Ovary (tissue), 7 donors: ENCODE measurements at regions not wholly inside any gene's neighbourhood (a gene's known extent, or its start where the extent isn't known, plus 50 kb on each side); places are given as distances from the start of the nearest gene placed in this dataset.

Experiments used
- DNase-seq, 5 donors: peaks; one replicate each; pipeline ENCODE4 v3.0.0-alpha.2; 2019 to 2020
- H3K27ac ChIP-seq, 2 donors: fragments of 200-600 bp; one replicate each; pipeline versions ENCODE4 v1.5.1 to v1.8.0; 2019 to 2022
- H3K27me3 ChIP-seq: fragments of 200-600 bp; one replicate; pipeline ENCODE4 v1.8.0; 2022
- H3K36me3 ChIP-seq: fragments of 200-600 bp; sonication (generic); one replicate; pipeline ENCODE4 v1.5.1; 2019
- H3K4me1 ChIP-seq: one replicate; pipeline ENCODE4 v1.8.1; 2013; ENCODE audit warnings: mild to moderate bottlenecking, moderate library complexity; ENCODE audit not compliant: insufficient read depth
- H3K4me3 ChIP-seq: fragments of 200-600 bp; sonication (generic); one replicate; pipeline ENCODE4 v1.5.1; 2017
- H3K9me3 ChIP-seq, 2 donors: fragments of 200-600 bp in 1 of 2; sonication (generic) in 1 of 2; one replicate each; pipeline versions ENCODE4 v1.5.1 to v1.8.1; 2013 to 2019; ENCODE audit warnings: mild to moderate bottlenecking in 1 of 2, moderate library complexity in 1 of 2
- CTCF ChIP-seq, 3 donors: fragments of 450-650 bp in 2 of 3; fragments of 200-600 bp in 1 of 3; IDR thresholded peaks; one replicate each; pipeline versions ENCODE4 v1.5.1 to v1.8.0; 2016 to 2022; ENCODE audit warnings: antibody characterized with exemption in 3 of 3, mild to moderate bottlenecking in 1 of 3
- EP300 ChIP-seq: sonication (generic); formaldehyde crosslinking; IDR thresholded peaks from one replicate; pipeline ENCODE4 v1.6.1; 2017; ENCODE audit warnings: antibody characterized with exemption
- POLR2A ChIP-seq: fragments of 450-650 bp; IDR thresholded peaks from one replicate; pipeline ENCODE4 v1.6.1; 2017; ENCODE audit warnings: antibody characterized with exemption, mild to moderate bottlenecking, moderate library complexity
- WGBS, 3 donors: extraction: QIAGEN DNeasy Blood & Tissue Kit in 1 of 3; methylation state at CpG; one replicate each; pipeline versions ENCODE4 v1.1.5 to v1.1.7; 2013 to 2017; 5-methylcytosine and 5-hydroxymethylcytosine counted together
- intact Hi-C, 4 donors: fragments of 100-400 bp; cut with DNase I; formaldehyde crosslinking; loops; one replicate each; pipeline versions ENCODE4 v1.11.0 to v1.15.1; 2022 to 2023
- donor health status: DM: no; HTN: no; CAD: no; lungs with moderate emphysema.
- donor health status: DM: no; HTN: no; CAD: no.
- donor health status: Bipolar disorder and iron deficiency.
- donor health status: DM: no; HTN: no; CAD: no.
- donor health status: DM: yes; HTN: yes; CAD: no.

- H3K27me3 ChIP-seq = no peaks in the 10 kb centered on the region
- WGBS, 3 donors = 63 to 76% (median 70%) methylated on average over 7 of the region's 7 CpGs
- H3K4me1 ChIP-seq = no peaks in the 10 kb centered on the region
- no peaks in the 10 kb centered on the region for H3K36me3 ChIP-seq
- DNase-seq = no peak
- no peaks in the 10 kb centered on the region for H3K9me3 ChIP-seq
- H3K4me3 ChIP-seq = no peak overlapping the region
- intact Hi-C loops = no loop called here
- no peak for TF ChIP-seq EP300
- TF ChIP-seq CTCF (IDR thresholded peaks at IDR 0.05) = no peak
- no peak for TF ChIP-seq POLR2A
- no peak overlapping the region for H3K27ac ChIP-seq
Observed at GRCh38 chr12:18895946-18896345, 158.0 kb downstream of the CAPZA3 start.

- H3K27ac ChIP-seq = no peak overlapping the region
- WGBS, 3 donors = 70 to 83% (median 79%) methylated on average over 5 of the region's 5 CpGs
Observed at GRCh38 chr12:18897823-18898222, 159.9 kb downstream of the CAPZA3 start.

GRCh38 chr12:18898470-18898869 is 160.6 kb downstream of the CAPZA3 start:
- no peaks in the 10 kb centered on the region for H3K36me3 ChIP-seq
- no peaks in the 10 kb centered on the region for H3K4me1 ChIP-seq
- 54 to 72% (median 69%) methylated on average over 2 of the region's 2 CpGs for WGBS, 3 donors
- TF ChIP-seq POLR2A = no peak
- TF ChIP-seq CTCF (IDR thresholded peaks at IDR 0.05) = no peak
- no peak for TF ChIP-seq EP300
- no peaks in the 10 kb centered on the region for H3K27me3 ChIP-seq
- H3K27ac ChIP-seq = no peak overlapping the region
- H3K4me3 ChIP-seq = no peak overlapping the region
- H3K9me3 ChIP-seq = no peaks in the 10 kb centered on the region
- no peak for DNase-seq
- intact Hi-C loops = no loop called here

More at GRCh38 chr12:18897823-18898222, 159.9 kb downstream of the CAPZA3 start:
- TF ChIP-seq POLR2A (no peak), CTCF (IDR thresholded peaks at IDR 0.05) (no peak), EP300 (no peak)
- Histone ChIP-seq H3K36me3 (no peaks in the 10 kb centered on the region), H3K4me1 (no peaks in the 10 kb centered on the region), H3K4me3 (no peak overlapping the region), H3K9me3 (no peaks in the 10 kb centered on the region), H3K27me3 (no peaks in the 10 kb centered on the region)
- intact Hi-C loops = no loop called here
- DNase-seq = no peak

- WGBS, 3 donors = 94 to 96% (median 95%) methylated on average over 3 of the region's 3 CpGs
- intact Hi-C loops = no loop called here
- TF ChIP-seq CTCF (IDR thresholded peaks at IDR 0.05) (no peak), EP300 (no peak), POLR2A (no peak)
- Histone ChIP-seq H3K27me3 (no peaks in the 10 kb centered on the region), H3K4me3 (no peak overlapping the region), H3K36me3 (no peaks in the 10 kb centered on the region), H3K9me3 (no peaks in the 10 kb centered on the region), H3K4me1 (no peaks in the 10 kb centered on the region), H3K27ac (no peak overlapping the region)
- DNase-seq = no peak
Observed at GRCh38 chr12:18899162-18899561, 161.2 kb downstream of the CAPZA3 start.
